ENCODE measurements at regions not wholly inside any gene's neighbourhood (a gene's known extent, or its start where the extent isn't known, plus 50 kb on each side); places are given as distances from the start of the nearest gene placed in this dataset.

DNA sequence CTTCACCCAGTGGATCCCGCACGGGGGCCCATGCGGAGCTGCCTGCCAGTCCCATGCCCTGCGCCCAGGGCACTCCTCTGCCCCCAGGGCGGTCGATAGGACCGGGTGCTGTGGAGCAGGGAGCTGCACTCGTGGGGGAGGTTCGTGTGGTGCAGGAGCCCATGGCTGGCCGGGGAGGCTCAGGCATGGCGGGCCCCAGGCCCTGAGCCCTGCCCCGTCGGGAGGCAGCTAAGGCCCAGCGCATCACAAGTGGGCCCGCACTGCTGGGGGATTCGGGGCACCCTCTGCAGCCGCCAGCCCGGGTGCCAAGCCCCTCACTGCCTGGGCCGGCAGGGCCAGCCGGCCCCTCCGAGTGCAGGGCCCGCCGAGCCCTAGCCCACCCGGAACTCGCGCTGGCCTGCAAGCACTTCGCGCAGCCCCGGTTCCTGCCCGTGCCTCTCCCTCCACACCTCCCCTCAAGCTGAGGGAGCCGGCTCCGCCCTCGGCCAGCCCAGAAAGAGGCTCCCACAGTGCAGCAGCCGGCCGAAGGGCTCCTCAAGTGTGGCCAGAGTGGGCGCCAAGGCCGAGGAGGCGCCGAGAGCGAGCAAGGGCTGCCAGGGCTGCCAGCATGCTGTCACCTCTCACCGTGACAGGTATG is 221.1 kb upstream of the RORB start:
- DNase-seq, result no peak

DNA sequence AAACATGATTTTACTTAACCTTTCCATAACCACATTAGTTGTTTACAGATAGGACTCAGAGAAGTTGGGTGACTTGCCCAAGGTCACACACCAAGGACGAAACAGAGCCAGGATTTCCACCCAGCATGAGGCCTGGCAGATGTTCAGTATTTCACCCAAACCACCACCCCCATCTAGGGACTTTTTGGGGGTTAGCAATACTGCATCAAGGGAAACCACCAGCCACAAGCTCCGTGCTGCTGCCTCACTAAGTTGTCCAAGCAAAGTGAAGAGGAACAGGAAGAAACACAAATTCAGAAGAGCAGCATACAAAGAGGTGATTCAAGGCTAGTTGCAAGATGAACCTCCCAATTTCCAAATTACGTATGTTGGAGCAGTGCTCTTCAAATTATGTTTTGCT is 219.6 kb upstream of the RORB start:
- DNase-seq, result no peak

DNA sequence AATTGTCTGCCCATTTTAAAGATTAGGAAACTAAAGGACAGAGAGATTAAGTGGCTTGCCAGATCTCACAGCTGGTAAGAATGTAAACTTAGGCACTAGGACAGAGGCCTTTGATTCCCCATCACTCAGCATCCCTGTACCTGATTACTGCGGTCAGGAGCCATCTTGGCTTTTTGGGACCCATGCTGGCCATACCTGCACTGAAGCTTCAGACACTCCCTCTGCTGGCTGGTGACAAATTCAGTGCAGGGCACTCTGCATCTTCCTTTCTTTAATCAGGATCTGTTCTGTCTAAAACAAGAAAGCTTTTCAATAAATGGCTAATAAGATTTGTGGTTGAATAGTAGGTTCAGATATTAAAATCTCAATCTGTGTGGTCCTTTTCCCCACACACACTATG is 215.5 kb upstream of the RORB start:
- DNase-seq, result peak in 1 of 3 experiments; percentile 20

DNA sequence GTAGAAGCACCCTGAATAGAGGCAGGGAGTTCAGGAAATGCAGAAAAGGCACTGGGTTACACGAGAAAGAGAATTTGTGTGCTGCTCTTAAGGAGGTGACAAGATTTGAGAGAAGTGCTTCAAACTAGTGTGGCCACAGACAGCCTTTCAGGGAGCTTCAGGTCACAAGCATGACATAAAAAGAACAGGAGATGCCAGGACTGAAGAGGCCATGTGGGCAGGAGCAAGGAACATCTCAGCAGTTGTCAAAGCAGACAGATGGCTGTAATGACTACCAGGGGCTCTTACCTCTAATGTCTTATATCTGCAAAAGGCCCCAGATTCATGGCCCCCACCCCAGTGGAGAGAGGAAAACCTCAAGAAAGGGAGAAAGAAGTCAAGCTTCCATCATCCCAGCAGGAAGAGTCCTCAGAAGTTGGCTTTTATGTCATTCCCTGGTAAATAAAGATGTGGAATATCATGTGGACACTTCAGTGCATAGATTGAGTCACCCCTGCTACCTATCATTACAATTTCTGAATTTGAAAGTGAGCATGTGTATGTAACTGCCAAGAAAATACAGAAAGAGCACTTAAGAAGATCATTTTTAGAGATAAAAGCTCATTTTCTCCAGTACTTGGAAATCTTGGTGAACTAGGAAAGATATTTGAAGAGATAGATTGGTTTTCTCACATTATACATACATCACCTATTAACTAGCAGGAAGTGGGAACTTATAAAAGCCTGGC is 214.4 kb upstream of the RORB start:
- no peak for DNase-seq

DNA sequence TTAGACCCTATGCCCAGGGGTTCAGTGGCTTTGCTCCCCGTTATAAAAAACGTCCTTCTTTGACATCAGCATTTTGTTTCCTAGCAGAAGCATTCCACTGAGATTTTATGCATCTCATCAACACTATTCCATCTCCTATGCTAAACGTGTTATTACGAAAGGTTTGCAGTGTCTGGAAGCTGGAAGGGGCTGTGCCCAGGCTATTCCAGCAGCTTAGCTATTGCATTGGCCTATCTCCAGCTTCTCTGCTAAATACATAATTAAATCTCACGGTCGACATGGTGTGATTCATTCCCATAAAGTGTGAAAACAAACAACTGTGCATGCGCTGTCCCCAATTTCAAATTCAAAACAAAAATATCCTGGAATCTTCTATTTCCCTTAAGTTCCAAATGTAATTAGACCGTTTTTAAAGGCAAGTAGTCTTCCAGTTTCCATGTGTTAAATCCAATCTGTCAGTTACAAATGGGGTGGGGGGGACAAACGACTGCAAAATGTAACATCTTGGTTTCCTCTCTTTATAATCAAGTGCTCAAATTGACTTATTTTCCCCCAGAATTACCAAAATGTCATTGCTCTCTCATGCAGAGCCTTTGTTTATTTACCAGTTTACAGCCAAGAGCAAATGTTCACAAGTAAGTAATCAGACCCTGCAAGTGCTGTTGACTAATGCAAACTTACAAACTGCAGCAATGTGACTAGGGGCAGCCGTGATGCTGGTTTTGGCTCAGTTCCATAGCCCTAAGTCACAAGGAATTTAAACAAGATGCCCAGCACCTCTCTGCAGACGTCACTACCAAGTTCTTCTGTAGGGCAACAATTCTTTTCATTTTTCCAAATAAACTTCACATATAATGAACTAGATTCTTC is 212.3 kb upstream of the RORB start:
- peak in 1 of 3 experiments; percentile 27 for DNase-seq

DNA sequence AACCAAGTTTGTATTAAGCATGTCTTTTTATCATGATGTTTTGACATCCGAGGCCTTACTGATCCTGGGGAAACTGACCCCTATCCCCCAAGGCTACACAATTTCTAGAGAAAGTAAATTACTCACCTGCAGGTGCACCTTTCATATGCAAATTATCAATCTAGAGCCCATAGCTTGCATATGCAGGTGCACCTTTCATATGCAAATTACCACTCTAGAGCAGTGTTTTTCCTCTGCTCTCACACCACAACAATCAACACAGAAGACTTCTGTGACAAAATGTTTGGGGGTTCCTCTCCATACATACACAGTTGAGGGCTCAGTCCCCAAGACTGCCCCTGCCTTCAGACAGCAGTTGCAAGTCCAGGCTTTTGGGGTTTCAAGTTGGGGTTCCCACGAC is 203.7 kb upstream of the RORB start:
- DNase-seq, result no peak

DNA sequence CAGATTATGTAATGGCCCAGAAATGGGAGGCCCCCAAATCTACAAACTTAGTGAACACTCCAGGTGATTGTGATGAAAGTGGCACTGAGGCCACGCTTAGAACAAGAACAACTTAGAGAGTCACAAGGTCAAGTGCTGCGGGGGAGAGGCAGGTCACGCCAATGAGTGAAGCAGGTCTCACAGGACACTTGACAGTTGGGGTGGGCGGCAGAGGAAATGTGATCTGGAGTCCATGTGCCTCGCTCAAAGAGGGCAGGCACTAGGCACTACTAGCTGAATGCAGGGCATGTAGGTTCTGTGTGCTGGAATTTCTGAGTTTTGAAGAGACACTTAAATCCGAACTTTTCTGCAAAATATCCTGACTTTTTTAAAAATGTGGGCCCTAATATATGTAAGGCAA is 193.2 kb upstream of the RORB start:
- DNase-seq, result no peak

DNA sequence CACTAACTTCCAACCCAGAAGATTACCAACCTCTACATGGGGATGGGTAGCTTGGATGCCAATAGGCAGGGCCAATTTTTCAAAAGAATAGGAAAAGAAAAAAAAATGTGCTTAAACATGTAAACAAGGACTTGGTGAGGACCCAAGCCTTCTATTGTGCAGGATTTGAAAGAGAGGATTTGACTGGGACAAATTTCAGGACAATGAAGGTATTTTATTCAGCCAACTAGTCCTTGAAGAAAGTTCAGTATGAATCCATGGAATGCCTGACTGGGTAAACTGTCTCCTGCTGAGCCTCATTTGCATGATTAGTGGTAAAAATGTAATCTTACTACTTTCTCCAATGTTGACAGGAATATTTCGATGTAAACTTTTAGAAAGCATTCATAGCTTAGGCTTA is 192.5 kb upstream of the RORB start:
- DNase-seq, result no peak

DNA sequence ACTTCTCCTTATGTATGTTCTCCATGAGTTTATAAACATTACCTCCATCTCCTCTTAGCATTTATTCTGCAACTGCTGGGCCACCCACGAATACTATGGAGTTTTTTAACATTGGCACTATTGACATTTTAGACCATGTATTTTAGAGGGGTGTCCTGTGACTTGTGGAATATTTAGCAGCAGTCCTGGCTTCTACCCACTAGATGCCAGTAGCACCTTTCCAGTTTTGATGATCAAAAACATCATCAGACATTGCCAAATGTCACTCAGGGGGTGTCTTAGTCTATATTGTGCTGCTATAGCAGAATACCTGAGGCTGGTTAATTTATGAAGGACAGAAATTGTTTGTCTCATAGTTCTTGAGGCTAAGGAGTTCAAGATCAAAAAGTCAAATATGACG is 187.5 kb upstream of the RORB start:
- no peak for DNase-seq

DNA sequence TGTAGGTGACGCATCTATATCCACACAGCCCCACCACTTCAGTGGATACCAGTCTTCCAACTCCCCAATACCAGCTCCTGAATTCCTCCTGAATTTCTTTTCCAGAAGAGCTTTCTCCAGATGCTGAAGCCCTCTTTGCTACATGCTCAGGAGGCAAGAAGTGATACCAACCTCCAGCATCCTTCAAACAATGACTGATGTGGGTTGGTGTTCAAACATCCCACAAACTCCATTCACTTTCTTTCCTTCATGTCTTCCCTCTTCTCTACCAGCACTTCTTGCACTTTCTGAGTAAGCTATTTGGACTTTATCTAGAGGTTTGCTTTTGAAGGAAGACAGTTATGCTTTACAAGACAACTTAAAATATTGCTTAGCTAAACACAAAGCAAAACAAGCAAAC is 179.9 kb upstream of the RORB start:
- no peak for DNase-seq

DNA sequence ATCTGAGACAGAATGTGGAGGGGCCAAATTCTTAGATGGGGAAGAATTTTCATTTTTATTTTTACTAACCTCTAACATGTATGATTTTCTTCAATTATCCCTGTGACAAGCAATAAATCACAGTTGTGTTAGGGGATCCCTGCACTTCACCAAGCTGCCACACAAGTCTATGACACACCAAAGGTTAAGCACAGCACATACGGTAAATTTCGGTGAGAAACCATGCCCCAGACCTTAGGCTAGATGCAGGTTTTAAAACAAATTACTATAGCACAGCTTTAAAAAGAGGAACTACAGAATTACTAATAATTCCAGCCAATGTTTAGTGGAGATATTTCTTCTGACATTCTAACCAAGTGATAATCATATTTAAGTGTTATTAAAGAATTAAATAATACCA is 175.7 kb upstream of the RORB start:
- no peak for DNase-seq

DNA sequence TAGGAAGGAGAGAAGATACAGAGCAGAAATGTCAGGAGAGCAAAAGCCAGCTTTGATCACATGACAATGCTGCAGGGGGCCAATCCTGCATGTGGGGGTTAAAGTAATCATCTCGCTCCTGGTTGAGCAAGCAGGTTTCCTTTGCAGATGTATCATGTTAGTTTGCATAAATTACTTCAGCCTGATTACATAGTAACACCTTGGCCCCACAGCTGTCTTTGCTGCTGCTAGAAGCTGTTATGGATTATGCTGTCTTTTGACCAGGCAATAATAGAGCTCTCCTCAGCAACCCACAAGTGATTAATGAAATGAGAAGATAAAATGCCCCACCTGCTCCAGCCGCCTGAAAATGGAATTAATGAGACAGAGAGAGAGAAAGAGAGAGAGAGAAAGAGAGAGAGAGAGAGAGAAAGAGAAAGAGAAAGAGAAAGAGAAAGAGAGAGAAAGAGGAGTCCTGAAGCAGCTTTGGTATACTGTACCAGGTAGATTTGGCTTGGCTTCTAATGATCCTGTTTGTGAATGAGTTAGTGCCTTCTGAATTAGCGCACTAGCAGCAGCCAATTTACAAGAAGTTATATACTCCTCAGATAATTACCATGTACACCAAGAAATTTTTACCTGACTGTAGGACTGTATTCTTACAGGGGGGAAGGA is 174.3 kb upstream of the RORB start:
- DNase-seq, result peak in 2 of 3 experiments; percentile 19 to 53

DNA sequence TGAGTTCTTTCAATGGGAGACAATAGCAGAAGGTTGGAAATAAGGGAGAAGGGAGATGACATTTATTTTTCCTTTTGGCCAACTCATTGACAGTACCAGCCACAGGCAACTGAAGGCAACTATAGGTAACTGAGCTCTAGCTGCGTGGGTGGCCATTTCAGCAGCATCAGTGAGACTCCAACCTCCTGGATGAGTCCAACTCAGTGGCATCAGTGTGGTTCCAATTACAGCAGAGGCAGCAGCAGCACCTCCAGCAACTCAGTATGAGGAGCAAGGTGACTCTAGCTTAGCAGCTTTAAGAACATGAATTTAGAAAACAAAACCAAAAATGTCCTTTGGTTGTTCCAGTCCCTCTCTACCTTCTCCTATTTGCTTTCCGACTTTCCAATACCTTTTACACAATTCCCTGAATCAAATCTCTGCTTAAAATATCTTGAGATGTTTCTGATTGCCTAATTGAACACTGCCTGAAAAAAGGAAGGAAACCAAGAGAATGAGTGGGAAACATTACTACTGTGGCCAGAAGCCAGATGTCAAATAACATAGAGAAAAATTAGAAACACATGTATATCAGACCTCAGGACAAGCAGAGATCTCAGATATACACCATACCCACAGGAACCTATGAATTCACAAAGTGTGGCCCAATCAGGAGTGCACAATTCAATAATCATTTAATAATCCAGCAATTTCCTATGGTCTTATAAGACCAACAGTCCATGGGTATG is 166.5 kb upstream of the RORB start:
- no peak for DNase-seq

DNA sequence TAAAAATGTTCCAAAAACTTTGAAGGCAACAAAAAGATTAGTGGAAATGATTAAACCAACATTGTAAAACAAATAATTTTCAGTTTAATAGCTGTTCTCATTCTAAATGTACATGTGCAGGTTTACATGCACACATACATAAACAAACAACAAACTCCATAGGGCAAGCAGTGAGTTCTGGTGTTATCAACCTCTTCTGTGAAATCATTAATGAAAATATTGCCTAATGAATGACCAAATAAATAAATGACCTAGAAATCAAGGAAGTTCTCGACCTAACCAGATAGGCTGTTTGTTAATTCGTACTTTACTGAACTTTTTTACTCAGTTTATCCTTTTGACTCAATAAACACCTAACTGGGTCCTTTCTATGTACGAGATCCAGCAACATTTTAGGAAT is 165.5 kb upstream of the RORB start:
- DNase-seq, result no peak

DNA sequence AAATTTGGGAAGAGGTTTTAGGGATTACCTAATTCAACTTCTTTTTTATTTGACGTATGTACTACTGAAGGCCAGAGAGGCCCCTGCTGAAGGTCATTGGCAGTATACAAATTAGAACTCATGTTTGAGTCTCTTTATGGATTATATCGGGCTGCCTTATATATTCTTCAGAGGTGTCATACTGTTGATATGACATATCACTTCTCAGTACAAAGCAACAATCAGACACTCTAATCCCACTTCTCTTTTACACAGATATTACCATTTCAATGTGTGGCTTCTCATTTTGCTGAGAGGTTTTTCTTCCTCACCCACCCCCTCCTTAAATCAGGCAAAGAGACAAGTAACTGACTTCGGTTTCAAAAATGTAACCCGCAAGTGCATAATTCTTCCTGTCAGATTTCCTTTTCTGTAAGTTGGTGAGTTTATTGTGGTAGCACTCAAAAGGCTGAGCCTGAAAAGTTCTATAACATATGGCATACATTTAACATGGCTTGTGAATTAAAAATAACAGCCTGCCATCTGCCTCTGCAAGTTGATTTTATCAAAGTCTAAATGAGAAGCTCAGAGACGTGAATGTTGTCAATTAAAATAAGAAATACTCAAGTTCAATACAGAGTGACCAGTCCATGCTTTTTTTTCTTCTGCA is 163.6 kb upstream of the RORB start:
- no peak for DNase-seq

DNA sequence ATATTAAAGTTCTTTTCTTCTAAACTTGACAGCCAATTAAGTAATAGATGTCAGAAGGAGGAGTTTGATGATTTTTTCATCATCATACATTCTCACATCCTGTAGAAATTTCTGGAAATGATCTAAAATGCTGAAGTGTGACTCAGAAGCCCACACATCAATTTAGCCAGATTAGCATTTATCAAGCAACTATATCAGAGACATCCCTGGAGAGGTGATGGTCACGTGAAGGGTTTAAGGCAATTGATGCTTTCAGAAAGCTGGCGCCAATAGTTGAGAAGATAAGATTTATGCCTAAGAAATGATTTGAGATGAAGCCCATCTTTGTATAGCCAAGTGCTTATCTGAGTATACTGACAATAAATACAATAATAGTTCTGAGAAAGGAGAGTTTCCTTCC is 162.9 kb upstream of the RORB start:
- DNase-seq, result no peak

DNA sequence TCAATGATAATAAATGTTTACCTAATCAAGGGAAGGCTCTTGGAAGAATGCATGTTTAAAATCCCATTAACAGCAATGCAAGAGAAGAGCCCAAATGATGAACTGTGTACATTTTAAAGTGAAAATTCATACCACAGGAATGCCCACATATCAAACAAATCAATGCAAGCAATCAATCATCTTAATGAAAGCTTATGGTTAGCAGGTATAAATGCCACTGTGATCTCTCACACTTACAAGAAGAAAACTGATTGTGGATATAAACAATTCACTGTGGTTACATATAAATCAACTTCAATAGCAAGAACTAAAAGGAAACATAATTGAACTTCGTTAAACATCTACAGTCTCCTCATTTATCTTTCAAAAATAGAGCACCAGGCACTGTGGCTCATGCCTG is 161.0 kb upstream of the RORB start:
- DNase-seq, result no peak

DNA sequence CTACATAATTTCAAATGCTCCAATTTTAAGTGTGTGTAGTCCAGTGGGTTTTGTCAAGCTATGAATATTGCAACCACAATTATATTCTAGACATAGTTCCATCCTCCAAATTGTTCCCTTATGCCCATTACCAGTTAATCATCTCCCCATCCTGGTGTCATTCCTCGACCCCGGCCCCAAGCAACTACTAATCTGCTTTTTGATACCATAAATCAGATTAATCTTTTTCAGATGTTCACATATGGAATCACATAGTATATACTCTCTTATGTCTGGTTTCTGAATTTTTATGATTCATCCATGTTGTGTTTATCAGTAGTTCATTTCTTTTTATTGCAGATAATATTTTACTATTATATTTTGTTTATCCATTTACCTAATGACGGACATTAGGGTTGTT is 148.4 kb upstream of the RORB start:
- no peak for DNase-seq

DNA sequence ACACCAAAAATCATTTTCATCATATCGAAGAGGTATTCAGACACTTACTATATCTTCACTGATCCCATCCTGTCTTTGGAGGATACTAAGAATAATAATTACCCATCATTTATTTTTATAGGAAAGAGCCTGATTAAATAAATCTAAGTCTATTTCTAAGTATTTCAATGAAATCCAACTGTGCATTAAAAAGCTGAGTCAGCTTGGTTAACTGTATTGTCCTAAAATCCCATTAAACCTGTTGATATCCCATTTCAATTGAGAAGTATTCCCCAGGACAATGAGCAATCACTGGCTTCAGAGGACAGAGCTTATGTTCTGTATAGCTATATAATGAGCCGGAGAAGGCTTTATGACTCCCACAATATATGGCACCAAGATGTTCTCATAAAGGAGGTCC is 142.0 kb upstream of the RORB start:
- DNase-seq, result no peak

DNA sequence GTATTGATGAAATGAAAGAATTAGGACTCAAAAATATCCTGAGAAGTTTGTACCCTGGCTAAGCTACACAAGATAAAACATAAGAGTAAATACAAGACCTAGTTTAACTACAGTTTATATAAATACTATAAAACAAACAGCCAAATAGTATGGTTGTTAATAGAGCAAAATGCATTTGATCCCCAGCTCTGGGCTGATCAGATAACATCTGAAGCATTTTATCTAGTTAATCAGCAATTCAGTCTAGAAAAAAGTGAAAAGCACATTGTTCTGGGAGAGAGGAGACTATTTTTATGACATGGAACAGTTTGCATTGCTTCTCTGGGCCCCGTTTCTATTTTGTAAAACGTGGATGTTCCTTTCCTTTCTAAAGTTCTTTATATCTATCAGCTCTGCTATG is 139.6 kb upstream of the RORB start:
- DNase-seq, result no peak

DNA sequence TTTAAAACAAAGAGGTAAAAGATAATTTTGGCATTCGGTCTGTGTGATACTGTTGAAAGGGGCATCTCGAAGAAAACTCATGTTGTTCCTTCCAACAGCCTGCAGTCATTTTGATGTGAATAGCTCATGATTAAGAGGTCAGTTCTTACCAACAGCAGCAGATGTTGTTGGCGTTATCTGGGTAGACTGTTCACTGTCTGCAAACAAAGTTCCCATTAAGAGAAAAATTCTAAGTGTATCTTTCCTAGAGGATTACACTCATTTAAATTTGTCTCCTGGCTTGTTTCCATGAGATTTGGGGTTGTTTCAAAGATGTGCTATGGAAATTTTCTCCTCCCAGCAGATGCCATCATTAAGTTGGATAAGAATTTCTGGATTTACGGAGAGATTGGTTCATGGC is 138.2 kb upstream of the RORB start:
- DNase-seq, result no peak

DNA sequence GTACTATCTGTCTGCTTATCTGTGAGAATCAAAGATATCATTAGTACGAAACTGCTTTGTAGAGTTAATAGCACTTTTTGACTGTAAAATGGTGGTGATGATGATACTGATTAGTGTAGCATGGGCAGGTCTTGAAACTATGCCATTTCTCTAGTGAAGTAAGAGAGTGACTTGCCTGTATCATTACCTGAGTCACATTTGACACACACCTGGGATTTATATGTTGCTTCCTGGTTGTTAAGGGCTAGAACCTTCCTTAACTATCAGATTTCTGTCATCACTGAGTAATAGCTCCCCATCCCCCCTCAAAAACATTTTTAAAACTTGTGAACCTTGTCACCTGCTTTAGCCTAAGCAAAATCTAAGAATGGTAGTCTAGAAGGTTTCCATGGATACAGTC is 135.6 kb upstream of the RORB start:
- DNase-seq, result no peak

Measured in NCI-H1417 (cell line).